GM23248 (cell line): ENCODE measurements at regions not wholly inside any gene's neighbourhood (a gene's known extent, or its start where the extent isn't known, plus 50 kb on each side); places are given as distances from the start of the nearest gene placed in this dataset.

Experiments used
- EZH2 ChIP-seq: fragments of 200-600 bp; sonication (generic); IDR thresholded peaks from 2 replicates; pipeline ENCODE4 v1.6.1; 2018; ENCODE audit warnings: antibody characterized with exemption, mild to moderate bottlenecking; ENCODE audit not compliant: insufficient read depth, poor library complexity, severe bottlenecking
- EZH2phosphoT487 ChIP-seq: fragments of 200-600 bp; sonication (generic); IDR thresholded peaks from 2 replicates; pipeline ENCODE4 v1.6.1; 2018; ENCODE audit warnings: antibody characterized with exemption, moderate library complexity, mild to moderate bottlenecking, low read depth; ENCODE audit not compliant: insufficient read depth

DNA sequence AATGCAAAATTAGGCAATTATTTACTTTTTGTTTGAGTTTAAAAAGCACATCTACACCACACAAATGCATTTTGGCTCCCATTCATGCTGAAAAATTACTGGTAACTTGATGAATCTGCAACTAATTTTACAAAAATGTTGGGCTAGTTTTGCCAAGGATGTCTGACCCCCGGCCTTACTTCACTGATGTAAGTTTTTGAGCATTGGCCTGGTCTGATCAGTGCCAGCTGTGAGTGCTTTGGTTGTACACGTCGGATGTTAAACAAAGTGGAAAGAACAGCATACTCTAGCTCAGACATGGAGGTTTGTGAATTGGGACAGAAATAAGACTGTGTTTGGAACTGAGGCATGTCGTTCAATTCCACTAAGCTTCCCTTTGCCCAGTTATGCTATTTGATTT, 1044.2 kb downstream of the TLE4 start:
- TF ChIP-seq EZH2: no peak
- no peak for TF ChIP-seq EZH2phosphoT487
